ENCODE measurements at regions not wholly inside any gene's neighbourhood (a gene's known extent, or its start where the extent isn't known, plus 50 kb on each side); places are given as distances from the start of the nearest gene placed in this dataset.

DNA sequence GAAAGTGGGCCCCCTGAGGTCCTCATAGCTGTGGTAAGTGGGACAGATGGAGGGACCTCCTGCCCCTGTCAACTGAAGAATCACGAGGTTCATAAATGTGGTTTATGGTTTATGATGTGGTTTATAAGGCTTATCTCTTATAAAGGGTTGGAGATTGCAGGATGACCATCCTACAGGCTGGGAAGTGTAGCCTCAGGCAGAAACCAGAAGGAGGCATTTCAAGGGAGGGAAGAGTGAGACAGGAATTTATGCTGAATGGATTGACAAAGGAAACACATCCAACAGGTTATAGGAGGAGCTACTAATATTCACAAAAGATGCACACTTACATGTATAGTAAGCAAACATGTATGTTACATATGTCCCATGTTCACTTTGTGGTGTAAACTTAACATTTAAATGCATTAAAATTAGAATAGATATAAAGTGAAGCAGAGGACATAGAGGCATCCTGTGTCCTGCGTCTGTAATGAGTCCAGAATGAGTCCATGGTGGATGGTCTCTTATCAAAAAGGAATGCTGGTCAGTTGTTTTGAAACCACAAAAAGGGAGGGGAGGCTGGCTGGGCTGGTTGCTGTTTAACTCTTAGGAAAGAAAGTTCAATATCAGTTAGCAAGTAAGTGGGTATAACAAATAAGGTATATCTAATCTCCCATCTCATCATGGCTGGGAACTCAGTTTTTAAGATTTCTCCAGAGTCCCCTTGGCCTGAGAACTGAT is 149.0 kb upstream of the RMST start:
- TF ChIP-seq, protein P1, sequence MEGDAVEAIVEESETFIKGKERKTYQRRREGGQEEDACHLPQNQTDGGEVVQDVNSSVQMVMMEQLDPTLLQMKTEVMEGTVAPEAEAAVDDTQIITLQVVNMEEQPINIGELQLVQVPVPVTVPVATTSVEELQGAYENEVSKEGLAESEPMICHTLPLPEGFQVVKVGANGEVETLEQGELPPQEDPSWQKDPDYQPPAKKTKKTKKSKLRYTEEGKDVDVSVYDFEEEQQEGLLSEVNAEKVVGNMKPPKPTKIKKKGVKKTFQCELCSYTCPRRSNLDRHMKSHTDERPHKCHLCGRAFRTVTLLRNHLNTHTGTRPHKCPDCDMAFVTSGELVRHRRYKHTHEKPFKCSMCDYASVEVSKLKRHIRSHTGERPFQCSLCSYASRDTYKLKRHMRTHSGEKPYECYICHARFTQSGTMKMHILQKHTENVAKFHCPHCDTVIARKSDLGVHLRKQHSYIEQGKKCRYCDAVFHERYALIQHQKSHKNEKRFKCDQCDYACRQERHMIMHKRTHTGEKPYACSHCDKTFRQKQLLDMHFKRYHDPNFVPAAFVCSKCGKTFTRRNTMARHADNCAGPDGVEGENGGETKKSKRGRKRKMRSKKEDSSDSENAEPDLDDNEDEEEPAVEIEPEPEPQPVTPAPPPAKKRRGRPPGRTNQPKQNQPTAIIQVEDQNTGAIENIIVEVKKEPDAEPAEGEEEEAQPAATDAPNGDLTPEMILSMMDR (IDR thresholded peaks at IDR 0.05; ENCODE audit: low read depth, low read length), result no peak
- DNase-seq (ENCODE audit: extremely low read depth, low read depth), result no peak

DNA sequence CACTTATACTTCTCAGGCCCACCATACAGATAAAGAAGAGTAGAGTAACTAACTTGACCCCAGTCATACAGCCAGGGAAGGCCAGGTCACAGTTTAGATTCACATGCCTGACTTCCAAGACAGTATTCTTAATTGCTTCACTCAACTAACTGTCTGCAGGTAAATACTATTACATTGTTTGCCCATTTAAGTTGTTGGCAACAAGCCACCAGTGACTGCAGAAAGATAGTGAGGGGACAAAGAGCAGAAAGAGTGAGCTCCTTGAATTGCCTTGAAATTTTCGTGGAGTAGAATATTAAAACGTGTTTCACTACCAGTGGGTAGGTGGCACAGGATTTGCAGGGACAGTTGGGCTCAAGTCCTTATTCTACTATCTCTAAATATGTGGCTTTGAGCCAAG is 146.3 kb upstream of the RMST start:
- TF ChIP-seq, protein P1 (IDR thresholded peaks at IDR 0.05; ENCODE audit: low read depth, low read length), result no peak
- no peak for DNase-seq (ENCODE audit: extremely low read depth, low read depth)

DNA sequence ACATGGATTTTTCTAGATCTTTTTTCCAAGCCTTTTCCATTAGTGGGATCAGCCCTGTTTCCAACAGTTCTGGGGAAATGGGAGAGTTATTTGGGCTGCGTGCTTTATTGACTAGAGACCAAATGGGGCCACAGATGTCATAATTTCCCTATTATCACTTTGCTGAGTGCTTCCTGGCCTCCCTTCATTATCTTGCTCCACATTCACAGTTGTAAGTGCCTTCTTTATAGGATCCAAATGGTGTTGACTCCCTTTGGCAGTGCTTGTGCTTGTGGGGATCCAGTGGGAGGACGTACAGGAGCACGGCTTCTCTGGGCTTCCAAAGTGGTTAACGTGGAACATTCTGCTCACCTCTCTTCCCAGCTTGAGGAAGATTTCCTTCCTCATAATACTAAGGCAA is 141.0 kb upstream of the RMST start:
- no peak for DNase-seq (ENCODE audit: extremely low read depth, low read depth)
- TF ChIP-seq, protein P1 (IDR thresholded peaks at IDR 0.05; ENCODE audit: low read depth, low read length), result no peak

DNA sequence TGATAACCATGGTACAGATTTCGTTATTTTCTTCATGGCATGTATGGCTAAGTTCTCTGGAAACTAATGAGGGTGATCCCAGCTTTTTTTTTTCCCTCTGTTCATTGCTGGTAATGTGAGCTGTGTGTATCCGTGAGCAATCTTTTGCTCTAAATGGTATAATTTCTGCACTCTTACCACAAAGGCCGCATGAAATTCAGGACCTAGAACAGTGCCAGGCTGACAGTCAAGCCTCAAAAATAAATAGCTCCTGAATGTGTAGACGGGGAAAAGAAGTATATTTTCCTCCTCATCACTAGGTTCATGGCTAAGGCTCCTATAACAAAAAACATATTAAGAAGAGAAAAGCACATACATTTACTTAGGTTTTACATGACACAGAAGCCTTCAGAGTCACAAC is 140.2 kb upstream of the RMST start:
- TF ChIP-seq, protein P1 (IDR thresholded peaks at IDR 0.05; ENCODE audit: low read depth, low read length), result no peak
- no peak for DNase-seq (ENCODE audit: extremely low read depth, low read depth)

DNA sequence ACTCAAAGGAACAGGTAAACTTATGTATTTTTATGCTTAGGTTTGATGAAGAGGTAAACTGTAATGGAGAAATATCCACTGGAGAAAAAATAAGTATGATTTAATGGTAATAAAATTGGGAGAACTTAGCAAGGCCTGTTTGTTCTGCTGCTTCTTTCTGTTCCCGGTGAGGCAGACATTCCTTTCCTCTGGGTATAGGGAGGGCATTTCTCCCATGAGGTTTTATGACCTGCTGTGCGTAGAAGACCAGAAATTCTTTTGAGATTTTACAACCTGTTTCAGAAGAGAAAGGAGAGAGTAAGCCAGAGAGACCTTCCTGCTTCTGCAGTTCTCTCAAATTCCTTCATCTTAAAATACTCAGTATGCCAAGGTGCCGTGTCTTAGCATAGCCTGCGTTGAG is 139.4 kb upstream of the RMST start:
- TF ChIP-seq, protein P1 (IDR thresholded peaks at IDR 0.05; ENCODE audit: low read depth, low read length), result no peak
- no peak for DNase-seq (ENCODE audit: extremely low read depth, low read depth)

DNA sequence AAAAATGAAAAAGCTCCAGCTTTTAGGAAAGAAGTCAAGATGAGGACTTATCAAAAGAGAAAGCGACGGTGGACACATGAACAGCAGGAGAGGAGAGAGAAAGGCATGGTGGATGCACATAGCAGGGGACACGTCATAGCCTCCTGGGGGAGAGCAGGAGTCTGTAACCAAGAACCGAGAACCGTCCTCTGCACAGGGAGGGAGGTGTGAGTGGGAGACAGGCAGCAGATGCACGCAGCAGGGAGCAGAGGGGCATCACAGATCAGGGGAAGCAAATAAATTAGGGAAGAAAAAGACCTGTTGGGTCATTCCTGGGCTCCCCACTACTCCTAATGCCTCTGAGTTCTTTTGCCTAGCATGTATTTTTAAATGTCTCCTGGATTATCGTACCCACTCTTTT is 138.1 kb upstream of the RMST start:
- DNase-seq (ENCODE audit: extremely low read depth, low read depth), result no peak
- TF ChIP-seq, protein P1 (IDR thresholded peaks at IDR 0.05; ENCODE audit: low read depth, low read length), result no peak

DNA sequence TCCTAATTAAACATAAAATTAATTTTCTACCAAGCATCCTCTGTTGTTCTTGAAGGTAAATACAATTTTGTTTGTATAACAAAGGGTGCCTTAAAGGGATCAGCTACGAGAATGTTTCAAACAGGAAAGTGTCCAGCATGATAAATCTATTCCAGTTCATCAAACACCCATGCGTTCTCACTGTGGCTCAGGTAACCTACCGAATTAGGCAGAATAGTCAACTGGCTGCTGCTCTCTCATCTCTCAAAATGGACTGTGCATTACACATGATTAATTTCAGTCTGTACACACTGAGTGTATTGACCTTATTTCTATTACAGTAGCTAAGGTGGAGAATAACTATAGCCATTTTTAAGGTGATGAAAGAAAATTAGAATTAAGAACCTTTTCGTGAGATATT is 127.5 kb upstream of the RMST start:
- TF ChIP-seq, protein P1 (IDR thresholded peaks at IDR 0.05; ENCODE audit: low read depth, low read length), result no peak
- no peak for DNase-seq (ENCODE audit: extremely low read depth, low read depth)
